OCI-LY1 (cell line): ENCODE measurements at regions not wholly inside any gene's neighbourhood (a gene's known extent, or its start where the extent isn't known, plus 50 kb on each side); places are given as distances from the start of the nearest gene placed in this dataset.

Experiments
- EZH2 ChIP-seq: fragments of 200-600 bp; sonication (generic), shearing (Covaris generic); IDR thresholded peaks from 2 replicates; pipeline ENCODE4 v1.8.0; 2017; ENCODE audit warnings: borderline replicate concordance, mixed run types, mild to moderate bottlenecking, antibody characterized with exemption, low read length, moderate library complexity, mixed read lengths
- TF ChIP-seq, protein P1 (sequence below): fragments of 200-600 bp; sonication (generic), shearing (Covaris generic); IDR thresholded peaks from 2 replicates; pipeline ENCODE4 v1.5.1; 2017; ENCODE audit warnings: mild to moderate bottlenecking, antibody characterized with exemption, low read length, moderate library complexity, mixed read lengths

DNA sequence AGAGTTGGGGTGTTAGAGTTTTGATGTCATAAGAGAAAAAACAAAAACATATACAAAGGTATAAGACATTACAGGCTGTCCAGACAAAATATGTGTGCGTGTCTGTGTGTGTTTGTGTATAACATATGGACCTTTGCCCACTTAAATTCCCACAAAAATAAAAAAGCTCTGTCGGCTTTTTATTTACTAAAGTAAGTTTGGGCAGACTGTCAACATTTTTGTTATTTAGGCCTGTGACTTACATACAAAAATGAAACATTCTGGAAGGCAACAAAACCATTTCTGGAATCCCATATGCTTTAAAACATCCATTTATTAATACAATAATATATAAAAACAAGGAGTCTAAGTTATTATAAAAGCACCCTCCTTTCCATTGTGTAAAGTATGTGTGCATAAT is 960.1 kb upstream of the FAT3 start:
- TF ChIP-seq, protein P1, sequence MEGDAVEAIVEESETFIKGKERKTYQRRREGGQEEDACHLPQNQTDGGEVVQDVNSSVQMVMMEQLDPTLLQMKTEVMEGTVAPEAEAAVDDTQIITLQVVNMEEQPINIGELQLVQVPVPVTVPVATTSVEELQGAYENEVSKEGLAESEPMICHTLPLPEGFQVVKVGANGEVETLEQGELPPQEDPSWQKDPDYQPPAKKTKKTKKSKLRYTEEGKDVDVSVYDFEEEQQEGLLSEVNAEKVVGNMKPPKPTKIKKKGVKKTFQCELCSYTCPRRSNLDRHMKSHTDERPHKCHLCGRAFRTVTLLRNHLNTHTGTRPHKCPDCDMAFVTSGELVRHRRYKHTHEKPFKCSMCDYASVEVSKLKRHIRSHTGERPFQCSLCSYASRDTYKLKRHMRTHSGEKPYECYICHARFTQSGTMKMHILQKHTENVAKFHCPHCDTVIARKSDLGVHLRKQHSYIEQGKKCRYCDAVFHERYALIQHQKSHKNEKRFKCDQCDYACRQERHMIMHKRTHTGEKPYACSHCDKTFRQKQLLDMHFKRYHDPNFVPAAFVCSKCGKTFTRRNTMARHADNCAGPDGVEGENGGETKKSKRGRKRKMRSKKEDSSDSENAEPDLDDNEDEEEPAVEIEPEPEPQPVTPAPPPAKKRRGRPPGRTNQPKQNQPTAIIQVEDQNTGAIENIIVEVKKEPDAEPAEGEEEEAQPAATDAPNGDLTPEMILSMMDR: no peak
- TF ChIP-seq EZH2: no peak
